Keratinocyte (primary cell): ENCODE measurements at regions not wholly inside any gene's neighbourhood (a gene's known extent, or its start where the extent isn't known, plus 50 kb on each side); places are given as distances from the start of the nearest gene placed in this dataset.

Experiments used
- EZH2 ChIP-seq: IDR thresholded peaks from one replicate; pipeline ENCODE4 v1.6.1; 2012; ENCODE audit warnings: inconsistent platforms, mild to moderate bottlenecking, low read length, moderate library complexity
- TF ChIP-seq, protein P1 (sequence below), 3 experiments: IDR thresholded peaks in 1 of 3; conservative IDR thresholded peaks in 1 of 3; optimal IDR thresholded peaks in 1 of 3; 2 replicates in 2 of 3; 3 replicates in 1 of 3; pipeline versions ENCODE3 to v1.5.1; 2011; ENCODE audit warnings: low read length in 3 of 3, mild to moderate bottlenecking in 3 of 3, moderate library complexity in 2 of 3, control low read depth in 1 of 3, inconsistent platforms in 1 of 3; ENCODE audit not compliant: insufficient read depth in 2 of 3; ENCODE audit errors: extremely low read depth in 1 of 3

DNA sequence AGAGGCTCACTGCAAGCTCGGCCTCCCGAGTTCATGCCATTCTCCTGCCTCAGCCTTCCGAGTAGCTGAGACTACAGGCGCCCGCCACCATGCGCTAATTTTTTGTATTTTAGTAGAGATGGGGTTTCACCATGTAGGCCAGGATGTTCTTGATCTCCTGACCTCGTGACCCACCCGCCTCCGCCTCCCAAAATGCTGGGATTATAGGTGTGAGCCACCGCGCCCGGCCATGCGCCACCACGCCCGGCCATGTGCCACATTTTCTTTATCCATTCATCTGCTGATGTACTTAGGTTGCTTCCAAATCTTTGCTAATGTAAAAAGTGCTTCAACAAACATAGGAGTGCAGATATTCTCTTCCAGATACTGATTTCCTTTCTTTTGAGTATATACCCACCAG lies 408.6 kb downstream of the CAAP1 start:
- TF ChIP-seq, protein P1, sequence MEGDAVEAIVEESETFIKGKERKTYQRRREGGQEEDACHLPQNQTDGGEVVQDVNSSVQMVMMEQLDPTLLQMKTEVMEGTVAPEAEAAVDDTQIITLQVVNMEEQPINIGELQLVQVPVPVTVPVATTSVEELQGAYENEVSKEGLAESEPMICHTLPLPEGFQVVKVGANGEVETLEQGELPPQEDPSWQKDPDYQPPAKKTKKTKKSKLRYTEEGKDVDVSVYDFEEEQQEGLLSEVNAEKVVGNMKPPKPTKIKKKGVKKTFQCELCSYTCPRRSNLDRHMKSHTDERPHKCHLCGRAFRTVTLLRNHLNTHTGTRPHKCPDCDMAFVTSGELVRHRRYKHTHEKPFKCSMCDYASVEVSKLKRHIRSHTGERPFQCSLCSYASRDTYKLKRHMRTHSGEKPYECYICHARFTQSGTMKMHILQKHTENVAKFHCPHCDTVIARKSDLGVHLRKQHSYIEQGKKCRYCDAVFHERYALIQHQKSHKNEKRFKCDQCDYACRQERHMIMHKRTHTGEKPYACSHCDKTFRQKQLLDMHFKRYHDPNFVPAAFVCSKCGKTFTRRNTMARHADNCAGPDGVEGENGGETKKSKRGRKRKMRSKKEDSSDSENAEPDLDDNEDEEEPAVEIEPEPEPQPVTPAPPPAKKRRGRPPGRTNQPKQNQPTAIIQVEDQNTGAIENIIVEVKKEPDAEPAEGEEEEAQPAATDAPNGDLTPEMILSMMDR (optimal IDR thresholded peaks at IDR 0.05 in 1 of 3, IDR thresholded peaks at IDR 0.05 in 1 of 3, conservative IDR thresholded peaks at IDR 0.05 in 1 of 3; ENCODE audit: extremely low read depth in 1 of 3, insufficient read depth in 2 of 3, low read length in 3 of 3) = no peak
- no peak for TF ChIP-seq EZH2
